SK-N-SH (cell line): ENCODE measurements at regions not wholly inside any gene's neighbourhood (a gene's known extent, or its start where the extent isn't known, plus 50 kb on each side); places are given as distances from the start of the nearest gene placed in this dataset.

Experiments
- CTCF ChIA-PET: fragments of 300-600, 350-600 bp; formaldehyde crosslinking; extraction: SDS; loops from one replicate; lab custom pipeline; 2021; lab: Yijun Ruan, JAX
- POLR2A ChIA-PET: fragments of 350-600 bp; sonication (Branson Sonifier 250); formaldehyde crosslinking; extraction: SDS; loops from one replicate; lab custom pipeline; 2020; ENCODE audit warnings: antibody characterized with exemption, inconsistent platforms; lab: Yijun Ruan, JAX
- DNase-seq: peaks from one replicate; pipeline ENCODE4 v3.0.0; 2012
- H2AFZ ChIP-seq: fragments of 200-600 bp; sonication (generic); 2 replicates; pipeline ENCODE4 v1.8.1; 2016; ENCODE audit warnings: antibody characterized with exemption, mild to moderate bottlenecking, low read depth
- H3F3A ChIP-seq: fragments of 200-600 bp; sonication (generic); replicated peaks from 2 replicates; pipeline ENCODE3; 2016; ENCODE audit warnings: antibody characterized with exemption, mild to moderate bottlenecking; ENCODE audit not compliant: insufficient read depth
- H3K27ac ChIP-seq, 2 experiments: fragments of 200-500 bp in 1 of 2; fragments of 200-600 bp in 1 of 2; sonication (Bioruptor generic) in 1 of 2; sonication (generic), shearing (Covaris generic) in 1 of 2; 2 replicates each; pipeline versions ENCODE4 v1.5.1 to v1.6.1; 2014 to 2016; ENCODE audit warnings: low read depth in 2 of 2, inconsistent platforms in 1 of 2, low read length in 1 of 2, mild to moderate bottlenecking in 1 of 2, mixed read lengths in 1 of 2
- H3K27me3 ChIP-seq: fragments of 200-600 bp; sonication (generic), shearing (Covaris generic); 2 replicates; pipeline ENCODE4 v1.6.1; 2016; ENCODE audit warnings: mixed run types; ENCODE audit not compliant: insufficient read depth
- H3K36me3 ChIP-seq, 2 experiments: fragments of 200-500 bp in 1 of 2; fragments of 200-600 bp in 1 of 2; sonication (Bioruptor generic) in 1 of 2; sonication (generic) in 1 of 2; replicated peaks in 1 of 2; 2 replicates each; pipeline versions ENCODE3 to v1.5.1; 2014 to 2016; ENCODE audit warnings: low read length in 1 of 2, mild to moderate bottlenecking in 1 of 2; ENCODE audit not compliant: insufficient read depth in 2 of 2, control insufficient read depth in 1 of 2
- H3K4me1 ChIP-seq, 2 experiments: fragments of 200-500 bp in 1 of 2; fragments of 200-600 bp in 1 of 2; sonication (Bioruptor generic) in 1 of 2; sonication (generic), shearing (Covaris generic) in 1 of 2; 2 replicates each; pipeline versions ENCODE4 v1.5.1 to v1.6.1; 2014 to 2016; ENCODE audit warnings: low read depth in 1 of 2, low read length in 1 of 2, mixed run types in 1 of 2; ENCODE audit not compliant: insufficient read depth in 2 of 2, control insufficient read depth in 1 of 2
- H3K4me2 ChIP-seq: fragments of 200-600 bp; sonication (generic), shearing (Covaris generic); 2 replicates; pipeline ENCODE4 v1.6.1; 2017; ENCODE audit warnings: mixed run types
- H3K4me3 ChIP-seq, 2 experiments: fragments of 200-500 bp in 1 of 2; fragments of 200-600 bp in 1 of 2; sonication (Bioruptor generic) in 1 of 2; sonication (generic), shearing (Covaris generic) in 1 of 2; 2 replicates each; pipeline versions ENCODE4 v1.5.1 to v1.8.1; 2014 to 2016; ENCODE audit warnings: low read depth in 2 of 2, inconsistent platforms in 1 of 2, low read length in 1 of 2, mild to moderate bottlenecking in 1 of 2, mixed read lengths in 1 of 2, moderate library complexity in 1 of 2
- H3K79me2 ChIP-seq: fragments of 200-600 bp; sonication (generic); 2 replicates; pipeline ENCODE4 v1.8.1; 2017; ENCODE audit warnings: mild to moderate bottlenecking; ENCODE audit not compliant: insufficient read depth
- H3K9ac ChIP-seq: fragments of 200-600 bp; sonication (generic); 2 replicates; pipeline ENCODE4 v1.6.1; 2017; ENCODE audit warnings: mixed run types
- H3K9me2 ChIP-seq: fragments of 200-600 bp; sonication (generic); 2 replicates; pipeline ENCODE4 v1.6.1; 2017; ENCODE audit warnings: mixed run types
- H3K9me3 ChIP-seq: fragments of 200-600 bp; sonication (generic); 2 replicates; pipeline ENCODE4 v1.6.1; 2017; ENCODE audit warnings: mixed run types, mild to moderate bottlenecking, moderate library complexity
- H4K20me1 ChIP-seq: fragments of 200-600 bp; sonication (generic); 2 replicates; pipeline ENCODE4 v1.6.1; 2017; ENCODE audit warnings: mild to moderate bottlenecking, mixed run types; ENCODE audit not compliant: insufficient read depth
- CHD2 ChIP-seq: fragments of 150-350 bp; IDR thresholded peaks from 2 replicates; pipeline ENCODE4 v1.6.1; 2018; ENCODE audit warnings: low read length; ENCODE audit not compliant: partially characterized antibody
- ELF1 ChIP-seq: IDR thresholded peaks from 2 replicates; pipeline ENCODE4 v1.4.0; 2012
- EP300 ChIP-seq, 2 experiments: IDR thresholded peaks; 2 replicates each; pipeline versions ENCODE4 v1.4.0 to v1.6.1; 2012; ENCODE audit warnings: borderline replicate concordance in 1 of 2, low read depth in 1 of 2, low read length in 1 of 2
- EZH2phosphoT487 ChIP-seq: fragments of 200-600 bp; sonication (generic); IDR thresholded peaks from 2 replicates; pipeline ENCODE4 v1.6.1; 2017; ENCODE audit warnings: low read depth, mixed run types, mild to moderate bottlenecking, antibody characterized with exemption, moderate library complexity, borderline replicate concordance
- FOSL2 ChIP-seq: IDR thresholded peaks from 2 replicates; pipeline ENCODE4 v1.4.0; 2012; ENCODE audit warnings: low read depth, mild to moderate bottlenecking, moderate library complexity, borderline replicate concordance
- FOXM1 ChIP-seq: IDR thresholded peaks from 2 replicates; pipeline ENCODE4 v1.4.0; 2012; ENCODE audit warnings: low read depth, mild to moderate bottlenecking
- GATA2 ChIP-seq: sonication (generic); formaldehyde crosslinking; IDR thresholded peaks from 2 replicates; pipeline ENCODE4 v1.5.0; 2020; ENCODE audit warnings: mild to moderate bottlenecking, missing genetic modification reagents
- IRF3 ChIP-seq: fragments of 150-350 bp; IDR thresholded peaks from 2 replicates; pipeline ENCODE4 v1.6.1; 2016; ENCODE audit warnings: mild to moderate bottlenecking, low read depth, low read length
- JUND ChIP-seq: IDR thresholded peaks from 2 replicates; pipeline ENCODE4 v1.4.0; 2012
- MAX ChIP-seq: IDR thresholded peaks from 2 replicates; pipeline ENCODE4 v1.4.0; 2012; ENCODE audit warnings: low read depth
- MEF2A ChIP-seq: IDR thresholded peaks from 2 replicates; pipeline ENCODE4 v1.4.0; 2012; ENCODE audit warnings: low read depth, borderline replicate concordance
- NFIC ChIP-seq: IDR thresholded peaks from 2 replicates; pipeline ENCODE4 v1.4.0; 2012; ENCODE audit warnings: borderline replicate concordance
- NRF1 ChIP-seq: IDR thresholded peaks from 2 replicates; pipeline ENCODE4 v1.6.1; 2012; ENCODE audit warnings: low read depth, mild to moderate bottlenecking, low read length
- PBX3 ChIP-seq: IDR thresholded peaks from 2 replicates; pipeline ENCODE4; 2012
- POLR2AphosphoS5 ChIP-seq: IDR thresholded peaks from 2 replicates; pipeline ENCODE4 v1.6.1; 2012; ENCODE audit warnings: low read depth, low read length
- RAD21 ChIP-seq: IDR thresholded peaks from 2 replicates; pipeline ENCODE4 v1.6.1; 2012; ENCODE audit warnings: mild to moderate bottlenecking, low read length
- SIN3A ChIP-seq: IDR thresholded peaks from 2 replicates; pipeline ENCODE4 v1.6.1; 2012; ENCODE audit warnings: low read depth, mild to moderate bottlenecking, low read length, moderate library complexity, borderline replicate concordance
- SMC3 ChIP-seq: IDR thresholded peaks from 2 replicates; pipeline ENCODE4 v1.6.1; 2012; ENCODE audit warnings: low read depth, low read length, improper control_type of control experiment
- TAF1 ChIP-seq: IDR thresholded peaks from 2 replicates; pipeline ENCODE4 v1.6.1; 2012; ENCODE audit warnings: low read depth, mild to moderate bottlenecking, low read length, moderate library complexity, borderline replicate concordance
- USF2 ChIP-seq: fragments of 150-350 bp; IDR thresholded peaks from 2 replicates; pipeline ENCODE4 v1.6.1; 2017; ENCODE audit warnings: antibody characterized with exemption, low read length, low read depth, borderline replicate concordance
- WGBS: methylation state at CpG from one replicate; pipeline ENCODE4 v1.1.6; 2017; ENCODE audit warnings: low lambda C conversion rate; 5-methylcytosine and 5-hydroxymethylcytosine counted together

- ChIA-PET POLR2A (no interaction called here), CTCF (interaction anchor here (0.6 to 1.1 kb wide), 2 partner anchors 18 to 105 kb away, joined by 4 to 6 read pairs; no protein-coding TSS in a partner anchor)
- no peak for DNase-seq
These were observed 96.3 kb upstream of the THUMPD2 start for GRCh38 chr2:39875182-39875913.

More at GRCh38 chr2:39875182-39875913, 96.3 kb upstream of the THUMPD2 start:
- H3K79me2 ChIP-seq = no peaks in the 10 kb centered on the region
- no peak overlapping the region for H3K27ac ChIP-seq
- WGBS = 81% methylated on average over 5 of the region's 5 CpGs
- no peak overlapping the region for H3K4me2 ChIP-seq
- no peaks in the 10 kb centered on the region for H3K9me2 ChIP-seq
- no peak overlapping the region for H3K9ac ChIP-seq
- no peaks in the 10 kb centered on the region for H3K27me3 ChIP-seq
- H3K4me3 ChIP-seq = no peak overlapping the region
- H2AFZ ChIP-seq = no peak overlapping the region
- H3K9me3 ChIP-seq = no peaks in the 10 kb centered on the region
- peaks cover 5% of the 10 kb centered on the region for H3F3A ChIP-seq
- H3K36me3 ChIP-seq = no peaks in the 10 kb centered on the region
- H3K4me1 ChIP-seq = peaks cover 5 to 13% of the 10 kb centered on the region in 2 experiments; a peak in 2 of 4 replicates
- no peak for TF ChIP-seq RAD21
- TF ChIP-seq FOSL2 = no peak
- TF ChIP-seq MEF2A = no peak
- TF ChIP-seq EZH2phosphoT487 = no peak
- no peak for TF ChIP-seq POLR2AphosphoS5
- TF ChIP-seq CHD2 = no peak
- TF ChIP-seq NRF1 = no peak
- no peak for TF ChIP-seq NFIC
- no peak for TF ChIP-seq USF2
- no peak for TF ChIP-seq MAX
- no peak for TF ChIP-seq TAF1
- no peak for TF ChIP-seq ELF1
- TF ChIP-seq SIN3A = no peak
- TF ChIP-seq PBX3 = no peak
- TF ChIP-seq FOXM1 = no peak
- no peak for TF ChIP-seq SMC3
- no peak for TF ChIP-seq IRF3
- TF ChIP-seq GATA2 = no peak
- TF ChIP-seq JUND = no peak
- no peak for TF ChIP-seq EP300 (IDR thresholded peaks at IDR 0.05; ENCODE audit: borderline replicate concordance in 1 of 2, low read depth in 1 of 2, low read length in 1 of 2)
- no peaks in the 10 kb centered on the region for H4K20me1 ChIP-seq
